GM12878 (cell line): ENCODE measurements at regions not wholly inside any gene's neighbourhood (a gene's known extent, or its start where the extent isn't known, plus 50 kb on each side); places are given as distances from the start of the nearest gene placed in this dataset.

ENCODE experiments used
- CREB1 ChIP-seq: IDR thresholded peaks from 2 replicates; pipeline ENCODE4 v1.6.1; 2012; ENCODE audit warnings: low read depth, mild to moderate bottlenecking, inconsistent platforms
- CTCF ChIP-seq, 3 experiments: IDR thresholded peaks in 2 of 3; conservative IDR thresholded peaks in 1 of 3; 2 replicates each; pipeline ENCODE4 v1.5.1; 2011; ENCODE audit warnings: low read depth in 3 of 3, low read length in 3 of 3, mild to moderate bottlenecking in 3 of 3, control low read depth in 2 of 3, moderate library complexity in 2 of 3, inconsistent platforms in 1 of 3, mixed read lengths in 1 of 3; ENCODE audit not compliant: control insufficient read depth in 2 of 3, insufficient read depth in 1 of 3; ENCODE audit errors: extremely low read depth in 1 of 3
- CUX1 ChIP-seq: IDR thresholded peaks from 2 replicates; pipeline ENCODE4 v1.6.1; 2012; ENCODE audit warnings: improper control_type of control experiment, low read depth, low read length; ENCODE audit not compliant: insufficient replicate concordance
- EP300 ChIP-seq, 2 experiments: fragments of 150-350 bp in 1 of 2; IDR thresholded peaks; 2 replicates each; pipeline ENCODE4 v1.6.1; 2011 to 2012; ENCODE audit warnings: low read depth in 2 of 2, low read length in 2 of 2, borderline replicate concordance in 1 of 2, improper control_type of control experiment in 1 of 2, inconsistent platforms in 1 of 2; ENCODE audit not compliant: control insufficient read depth in 1 of 2
- EZH2 ChIP-seq: IDR thresholded peaks from 2 replicates; pipeline ENCODE4 v1.6.1; 2012; ENCODE audit warnings: low read depth, mild to moderate bottlenecking, control low read depth, inconsistent platforms, low read length, borderline replicate concordance; ENCODE audit not compliant: control insufficient read depth
- HDAC6 ChIP-seq: fragments of 200-600 bp; sonication (generic); IDR thresholded peaks from one replicate; pipeline ENCODE4 v1.8.0; 2017; ENCODE audit warnings: antibody characterized with exemption; ENCODE audit not compliant: unreplicated experiment
- HDGF ChIP-seq: fragments of 450-650 bp; IDR thresholded peaks from 2 replicates; pipeline ENCODE4 v1.6.1; 2016; ENCODE audit warnings: antibody characterized with exemption
- LARP7 ChIP-seq: fragments of 450-650 bp; IDR thresholded peaks from 2 replicates; pipeline ENCODE4 v1.6.1; 2017; ENCODE audit warnings: mild to moderate bottlenecking
- MYC ChIP-seq: IDR thresholded peaks from 2 replicates; pipeline ENCODE4 v1.6.1; 2011; ENCODE audit warnings: mild to moderate bottlenecking, low read length, moderate library complexity, inconsistent platforms; ENCODE audit not compliant: insufficient read depth, insufficient replicate concordance, insufficient read length, severe bottlenecking
- NBN ChIP-seq: fragments of 450-650 bp; IDR thresholded peaks from 2 replicates; pipeline ENCODE4 v1.6.1; 2016
- POLR2A ChIP-seq: IDR thresholded peaks from 2 replicates; pipeline ENCODE4 v1.6.1; 2011; ENCODE audit warnings: low read depth, mild to moderate bottlenecking, low read length
- POLR2AphosphoS2 ChIP-seq: IDR thresholded peaks from 2 replicates; pipeline ENCODE4 v1.6.1; 2011; ENCODE audit warnings: low read depth, mild to moderate bottlenecking, low read length, improper control_type of control experiment, moderate library complexity
- POLR2AphosphoS5 ChIP-seq: IDR thresholded peaks from 2 replicates; pipeline ENCODE4 v1.6.1; 2011; ENCODE audit warnings: mild to moderate bottlenecking, low read length, inconsistent platforms
- ZNF274 ChIP-seq: IDR thresholded peaks from one replicate; pipeline ENCODE4 v1.8.0; 2011; ENCODE audit not compliant: insufficient read length, insufficient read depth

- TF ChIP-seq ZNF274, result no peak
- TF ChIP-seq NBN, result 0 out of 2 replicates have a peak, but pooled peaks have one; percentile 17
- no peak for TF ChIP-seq HDAC6
- no peak for TF ChIP-seq CUX1
- no peak for TF ChIP-seq MYC
- TF ChIP-seq POLR2AphosphoS2, result no peak
- no peak for TF ChIP-seq LARP7
- TF ChIP-seq CREB1, result no peak
- TF ChIP-seq CTCF (IDR thresholded peaks at IDR 0.05 in 2 of 3, conservative IDR thresholded peaks at IDR 0.05 in 1 of 3; ENCODE audit: control insufficient read depth in 2 of 3, extremely low read depth in 1 of 3, insufficient read depth in 1 of 3, low read depth in 3 of 3, low read length in 3 of 3), result no peak
- TF ChIP-seq HDGF, result no peak
- no peak for TF ChIP-seq EZH2
- TF ChIP-seq EP300 (IDR thresholded peaks at IDR 0.05; ENCODE audit: borderline replicate concordance in 1 of 2, control insufficient read depth in 1 of 2, low read depth in 2 of 2, low read length in 2 of 2), result no peak
- TF ChIP-seq POLR2AphosphoS5, result no peak
- no peak for TF ChIP-seq POLR2A
Measured at GRCh38 chr2:211068108-211068780, 511.8 kb downstream of the CPS1 start.
